Right lobe of liver (tissue), 4 donors: ENCODE measurements at regions not wholly inside any gene's neighbourhood (a gene's known extent, or its start where the extent isn't known, plus 50 kb on each side); places are given as distances from the start of the nearest gene placed in this dataset.

ENCODE experiments used
- CTCF ChIP-seq, 4 donors: fragments of 200-600 bp in 3 of 4; fragments of 450-650 bp in 1 of 4; IDR thresholded peaks; one replicate each; pipeline versions ENCODE4 v1.5.1 to v1.8.0; 2016 to 2022; ENCODE audit warnings: antibody characterized with exemption in 4 of 4, mild to moderate bottlenecking in 2 of 4
- POLR2A ChIP-seq: fragments of 450-650 bp; IDR thresholded peaks from one replicate; pipeline ENCODE4 v1.6.1; 2017; ENCODE audit warnings: antibody characterized with exemption, mild to moderate bottlenecking
- donor health status: DM: no; HTN: no; CAD: no.
- donor health status: DM: no; HTN: no; CAD: no.
- donor health status: DM: no; HTN: yes; CAD: no.

GRCh38 chr3:194797555-194798250 is 112.0 kb downstream of the FAM43A start:
- TF ChIP-seq CTCF (IDR thresholded peaks at IDR 0.05), result no peak
- TF ChIP-seq POLR2A, result no peak
